Neutrophil (primary cell): ENCODE measurements at regions not wholly inside any gene's neighbourhood (a gene's known extent, or its start where the extent isn't known, plus 50 kb on each side); places are given as distances from the start of the nearest gene placed in this dataset.

Experiments used
- H3K27ac ChIP-seq: fragments of 200-600 bp; sonication (generic); 2 replicates; pipeline ENCODE4 v1.5.1; 2016; ENCODE audit warnings: mild to moderate bottlenecking, moderate library complexity
- H3K27me3 ChIP-seq: fragments of 200-600 bp; sonication (generic); 2 replicates; pipeline ENCODE4 v1.6.0; 2016; ENCODE audit warnings: mild to moderate bottlenecking
- H3K36me3 ChIP-seq: fragments of 200-600 bp; sonication (generic); 2 replicates; pipeline ENCODE4 v1.5.1; 2017
- H3K4me1 ChIP-seq, 2 experiments: fragments of 200-600 bp in 1 of 2; sonication (generic) in 1 of 2; 1 replicate in 1 of 2; 2 replicates in 1 of 2; pipeline versions ENCODE4 v1.5.1 to v1.6.1; 2013 to 2016; ENCODE audit warnings: low read depth in 1 of 2, low read length in 1 of 2, mild to moderate bottlenecking in 1 of 2, moderate library complexity in 1 of 2; ENCODE audit not compliant: control insufficient read depth in 1 of 2, insufficient read depth in 1 of 2
- H3K4me3 ChIP-seq, 2 experiments: fragments of 200-600 bp in 1 of 2; sonication (generic) in 1 of 2; 1 replicate in 1 of 2; 2 replicates in 1 of 2; pipeline ENCODE4 v1.5.1; 2013 to 2016; ENCODE audit warnings: low read depth in 1 of 2, low read length in 1 of 2, mild to moderate bottlenecking in 1 of 2, moderate library complexity in 1 of 2
- H3K9me3 ChIP-seq: fragments of 200-600 bp; sonication (generic); 2 replicates; pipeline ENCODE4 v1.5.1; 2016
- TF ChIP-seq, protein P1 (sequence below): fragments of 200-600 bp; sonication (generic); IDR thresholded peaks from 2 replicates; pipeline ENCODE4 v1.5.1; 2016; ENCODE audit warnings: antibody characterized with exemption

DNA sequence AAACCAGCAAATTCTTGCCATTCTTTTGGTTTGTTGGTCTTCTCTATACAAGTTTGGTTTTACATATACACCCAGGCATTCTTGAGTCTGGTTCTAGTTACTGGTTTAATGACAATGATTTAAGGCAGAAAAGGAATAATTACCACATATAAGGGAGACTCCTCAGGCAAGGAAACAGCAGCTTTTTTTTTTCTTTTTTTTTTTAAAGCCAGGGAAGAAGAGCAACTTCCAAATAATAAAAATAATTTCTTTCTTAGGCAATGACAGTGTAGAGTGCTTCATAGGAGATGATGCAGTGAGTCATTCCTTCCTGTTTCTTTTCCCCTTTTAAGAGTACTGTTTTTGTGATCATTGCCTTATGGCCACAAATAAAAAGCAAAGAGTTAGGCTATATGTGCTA lies 289.7 kb downstream of the DKK2 start:
- Histone ChIP-seq H3K27ac (no peak overlapping the region), H3K27me3 (no peaks in the 10 kb centered on the region), H3K4me3 (no peak overlapping the region), H3K36me3 (no peaks in the 10 kb centered on the region), H3K4me1 (no peaks in the 10 kb centered on the region), H3K9me3 (no peaks in the 10 kb centered on the region)
- TF ChIP-seq, protein P1, sequence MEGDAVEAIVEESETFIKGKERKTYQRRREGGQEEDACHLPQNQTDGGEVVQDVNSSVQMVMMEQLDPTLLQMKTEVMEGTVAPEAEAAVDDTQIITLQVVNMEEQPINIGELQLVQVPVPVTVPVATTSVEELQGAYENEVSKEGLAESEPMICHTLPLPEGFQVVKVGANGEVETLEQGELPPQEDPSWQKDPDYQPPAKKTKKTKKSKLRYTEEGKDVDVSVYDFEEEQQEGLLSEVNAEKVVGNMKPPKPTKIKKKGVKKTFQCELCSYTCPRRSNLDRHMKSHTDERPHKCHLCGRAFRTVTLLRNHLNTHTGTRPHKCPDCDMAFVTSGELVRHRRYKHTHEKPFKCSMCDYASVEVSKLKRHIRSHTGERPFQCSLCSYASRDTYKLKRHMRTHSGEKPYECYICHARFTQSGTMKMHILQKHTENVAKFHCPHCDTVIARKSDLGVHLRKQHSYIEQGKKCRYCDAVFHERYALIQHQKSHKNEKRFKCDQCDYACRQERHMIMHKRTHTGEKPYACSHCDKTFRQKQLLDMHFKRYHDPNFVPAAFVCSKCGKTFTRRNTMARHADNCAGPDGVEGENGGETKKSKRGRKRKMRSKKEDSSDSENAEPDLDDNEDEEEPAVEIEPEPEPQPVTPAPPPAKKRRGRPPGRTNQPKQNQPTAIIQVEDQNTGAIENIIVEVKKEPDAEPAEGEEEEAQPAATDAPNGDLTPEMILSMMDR, result no peak

DNA sequence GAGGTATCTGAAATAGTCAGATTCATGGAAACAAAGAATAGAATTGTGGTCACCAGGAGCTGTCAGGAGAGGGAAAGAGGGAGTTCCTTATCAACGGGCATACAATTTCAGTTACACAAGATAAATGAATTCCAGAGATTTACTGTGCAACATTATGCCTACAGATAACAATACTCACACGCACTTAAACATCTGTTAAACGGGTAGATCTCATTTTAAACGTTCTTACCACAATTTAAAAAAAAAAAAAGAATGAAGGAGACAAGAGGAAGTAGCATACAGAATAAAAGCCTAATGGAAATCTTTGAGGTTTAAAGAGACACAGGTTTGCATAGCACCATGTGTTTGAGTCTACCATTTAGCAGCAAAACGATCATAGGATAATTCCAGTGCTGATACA lies 298.0 kb downstream of the DKK2 start:
- TF ChIP-seq, protein P1, result no peak
- no peaks in the 10 kb centered on the region for H3K4me1 ChIP-seq
- no peak overlapping the region for H3K4me3 ChIP-seq
- H3K9me3 ChIP-seq, result no peaks in the 10 kb centered on the region
- no peak overlapping the region for H3K27ac ChIP-seq
- H3K36me3 ChIP-seq, result no peaks in the 10 kb centered on the region
- H3K27me3 ChIP-seq, result no peaks in the 10 kb centered on the region

DNA sequence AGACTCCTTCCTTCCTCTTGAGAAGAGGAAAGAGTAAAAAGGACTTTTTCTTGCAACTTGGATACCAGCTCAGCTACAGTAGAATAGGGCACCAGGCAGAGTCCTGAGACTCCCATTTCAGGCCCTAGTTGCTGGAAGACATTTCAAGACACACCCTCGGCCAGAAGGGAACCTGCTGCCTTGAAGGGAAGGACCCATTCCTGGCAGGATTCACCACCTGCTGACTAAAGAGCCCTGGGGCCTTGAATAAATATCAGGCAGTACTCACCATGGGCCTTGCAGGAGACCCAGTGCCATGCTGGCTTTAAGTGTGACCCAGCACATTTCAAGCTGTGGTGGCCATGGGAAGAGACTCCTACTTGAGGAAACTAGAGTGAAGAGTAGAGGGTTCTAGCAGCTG lies 317.6 kb downstream of the DKK2 start:
- Histone ChIP-seq H3K4me3 (no peak overlapping the region), H3K9me3 (no peaks in the 10 kb centered on the region), H3K27ac (no peak overlapping the region), H3K27me3 (no peaks in the 10 kb centered on the region), H3K36me3 (no peaks in the 10 kb centered on the region), H3K4me1 (no peaks in the 10 kb centered on the region)
- TF ChIP-seq, protein P1, result no peak

DNA sequence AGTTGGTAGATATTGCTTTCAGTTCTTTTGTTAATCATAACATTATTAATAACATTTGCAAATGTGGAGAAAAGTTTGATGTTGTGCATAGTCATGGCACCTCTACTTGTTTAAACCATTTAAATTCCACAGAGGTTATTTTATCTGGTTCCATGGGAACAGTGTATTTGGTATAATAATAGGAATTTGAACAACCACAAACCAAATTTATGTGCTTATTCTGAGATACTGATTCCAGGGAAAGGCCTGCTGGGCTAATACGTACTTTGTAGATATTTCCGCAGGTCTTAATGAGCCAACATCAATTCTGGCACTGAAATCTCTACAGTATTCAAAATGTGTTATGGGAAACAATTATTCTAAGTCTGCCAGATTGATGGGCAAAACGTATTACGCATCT lies 319.0 kb downstream of the DKK2 start:
- Histone ChIP-seq H3K4me1 (no peaks in the 10 kb centered on the region), H3K4me3 (no peak overlapping the region), H3K27ac (no peak overlapping the region), H3K36me3 (no peaks in the 10 kb centered on the region), H3K27me3 (no peaks in the 10 kb centered on the region), H3K9me3 (no peaks in the 10 kb centered on the region)
- TF ChIP-seq, protein P1, result no peak

DNA sequence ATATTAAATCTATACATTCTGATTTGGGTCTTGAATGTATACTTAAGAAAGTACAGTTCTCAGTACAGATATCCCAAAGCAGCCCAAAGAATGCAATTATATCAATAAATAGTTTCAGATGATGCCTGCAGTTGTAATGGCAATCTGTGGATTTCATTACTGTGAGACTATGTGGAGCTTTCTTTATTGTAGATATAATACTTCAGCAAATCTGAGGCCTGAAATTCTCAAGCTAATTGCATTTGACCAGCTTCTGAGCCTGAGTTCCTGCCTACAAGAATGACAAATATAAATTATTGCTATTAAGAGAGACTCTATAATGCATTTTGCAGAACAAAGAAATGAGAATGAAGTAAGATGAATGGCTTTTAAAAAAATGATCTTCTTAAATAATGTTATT lies 320.3 kb downstream of the DKK2 start:
- Histone ChIP-seq H3K27me3 (no peaks in the 10 kb centered on the region), H3K36me3 (no peaks in the 10 kb centered on the region), H3K4me3 (no peak overlapping the region), H3K27ac (no peak overlapping the region), H3K4me1 (no peaks in the 10 kb centered on the region), H3K9me3 (no peaks in the 10 kb centered on the region)
- TF ChIP-seq, protein P1, result no peak

DNA sequence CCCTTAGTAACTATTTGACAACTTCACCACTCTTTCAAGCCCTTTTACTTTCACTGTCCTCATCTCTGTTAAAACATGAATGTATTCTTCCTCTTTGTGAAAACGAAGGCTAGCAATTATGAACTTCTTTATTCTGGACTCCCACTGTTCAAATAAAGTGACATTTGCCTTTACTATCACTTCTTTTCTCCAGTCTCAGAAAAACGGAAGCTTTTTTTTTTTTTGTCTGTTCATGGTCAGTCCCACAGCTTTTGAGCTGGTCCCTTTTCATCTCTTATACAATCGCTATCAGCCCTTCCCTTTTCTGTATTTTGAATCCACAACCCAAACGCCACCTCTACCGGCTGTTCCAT lies 327.7 kb downstream of the DKK2 start:
- no peak overlapping the region for H3K4me3 ChIP-seq
- H3K27me3 ChIP-seq, result no peaks in the 10 kb centered on the region
- TF ChIP-seq, protein P1, result no peak
- H3K9me3 ChIP-seq, result no peaks in the 10 kb centered on the region
- H3K4me1 ChIP-seq, result peaks cover 8 to 13% of the 10 kb centered on the region in 2 experiments
- H3K27ac ChIP-seq, result peak overlapping the region; percentile 65
- H3K36me3 ChIP-seq, result no peaks in the 10 kb centered on the region
